22Rv1 (cell line): ENCODE measurements at regions not wholly inside any gene's neighbourhood (a gene's known extent, or its start where the extent isn't known, plus 50 kb on each side); places are given as distances from the start of the nearest gene placed in this dataset.

Experiments
- CTCF ChIP-seq: fragments of 450-650 bp; IDR thresholded peaks from 2 replicates; pipeline ENCODE4 v1.5.1; 2017; ENCODE audit warnings: mild to moderate bottlenecking
- ZFX ChIP-seq: fragments of 450-650 bp; IDR thresholded peaks from 2 replicates; pipeline ENCODE4 v1.6.1; 2017; ENCODE audit warnings: antibody characterized with exemption, borderline replicate concordance

- TF ChIP-seq CTCF (no peak), ZFX (no peak)
Measured at GRCh38 chr1:229874609-229875008, 192.4 kb upstream of the GALNT2 start.
